ENCODE measurements at regions not wholly inside any gene's neighbourhood (a gene's known extent, or its start where the extent isn't known, plus 50 kb on each side); places are given as distances from the start of the nearest gene placed in this dataset.

DNA sequence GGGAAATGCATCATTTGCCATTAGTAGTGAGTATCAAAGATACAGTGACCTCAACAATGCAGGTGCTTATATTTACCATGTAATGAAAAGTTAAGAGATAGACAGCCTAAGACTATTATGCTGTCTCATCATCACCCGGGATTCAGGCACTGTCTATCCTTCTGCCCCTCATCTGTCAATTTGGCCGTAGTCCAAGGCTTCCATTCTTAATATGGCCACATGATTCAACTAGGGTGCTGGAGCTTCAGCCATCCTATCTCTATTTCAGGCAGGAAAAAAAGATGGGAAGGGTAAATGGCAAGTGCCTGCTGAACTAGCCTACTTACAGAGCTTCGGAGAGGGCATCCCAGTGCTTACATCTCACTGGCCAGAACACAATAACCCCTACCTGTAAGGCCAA lies 196.7 kb upstream of the LNX1 start:
- H3K9me3 Mint-ChIP-seq = peaks cover 0 to 3% (median 0%) of the 10 kb centered on the region in 3 donors
- H3K27me3 Mint-ChIP-seq = peaks cover 15% of the 10 kb centered on the region
- H3K36me3 Mint-ChIP-seq = peaks cover 3% of the 10 kb centered on the region
- H3K4me1 Mint-ChIP-seq = no peaks in the 10 kb centered on the region
- no peak overlapping the region for H3K4me3 Mint-ChIP-seq
- no peak overlapping the region for H3K27ac Mint-ChIP-seq

GRCh38 chr4:53786632-53787031 lies 195.3 kb upstream of the LNX1 start:
- H3K36me3 Mint-ChIP-seq = peaks cover 7% of the 10 kb centered on the region
- H3K27ac Mint-ChIP-seq = no peak overlapping the region
- peaks cover 0 to 2% (median 0%) of the 10 kb centered on the region in 3 donors for H3K9me3 Mint-ChIP-seq
- peaks cover 14% of the 10 kb centered on the region for H3K27me3 Mint-ChIP-seq
- no peak overlapping the region for H3K4me3 Mint-ChIP-seq
- peaks cover 0 to 3% (median 0%) of the 10 kb centered on the region in 3 donors for H3K4me1 Mint-ChIP-seq

GRCh38 chr4:53785996-53786395 lies 194.7 kb upstream of the LNX1 start:
- Mint-ChIP-seq H3K4me1 (peaks cover 0 to 3% (median 0%) of the 10 kb centered on the region in 3 donors), H3K4me3 (no peak overlapping the region), H3K36me3 (peaks cover 7% of the 10 kb centered on the region)

GRCh38 chr4:53784112-53784511 lies 192.8 kb upstream of the LNX1 start:
- peaks cover 5% of the 10 kb centered on the region for H3K36me3 Mint-ChIP-seq

More at GRCh38 chr4:53785996-53786395, 194.7 kb upstream of the LNX1 start:
- Mint-ChIP-seq H3K27ac (no peak overlapping the region), H3K27me3 (peaks cover 12% of the 10 kb centered on the region), H3K9me3 (no peaks in the 10 kb centered on the region)

DNA sequence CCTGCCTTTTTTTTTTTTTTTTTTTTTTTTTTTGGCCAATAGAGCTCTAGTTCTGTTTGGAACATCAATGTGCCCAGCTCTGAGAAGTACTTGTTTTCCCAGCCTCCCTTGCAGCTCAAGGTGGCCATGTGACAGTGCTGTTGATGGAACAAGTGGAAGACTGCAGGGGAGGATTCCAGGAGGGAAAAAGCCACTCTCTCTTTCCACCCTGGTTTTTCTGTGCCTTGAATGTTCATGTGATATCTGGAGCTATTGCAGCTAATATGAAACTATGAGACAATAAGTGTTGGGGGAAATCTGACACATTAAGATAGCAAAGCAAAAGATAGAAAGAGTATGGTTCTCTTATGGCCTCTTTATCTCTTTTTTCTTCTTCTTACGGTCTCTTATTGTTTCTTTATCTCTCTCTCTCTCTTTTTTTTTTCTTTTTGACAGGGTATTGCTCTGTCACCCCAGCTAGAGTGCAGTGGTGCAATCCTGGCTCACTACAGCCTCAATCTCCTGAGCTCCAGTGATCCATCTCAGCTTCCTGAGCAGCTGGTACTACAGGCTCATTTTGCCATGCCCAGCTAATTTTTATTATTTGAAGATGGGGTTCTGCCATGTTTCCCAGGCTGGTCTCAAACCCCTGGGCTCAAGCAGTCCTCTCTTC lies 192.0 kb upstream of the LNX1 start:
- Mint-ChIP-seq H3K27me3 (peaks cover 9% of the 10 kb centered on the region), H3K36me3 (peaks cover 4% of the 10 kb centered on the region), H3K9me3 (no peaks in the 10 kb centered on the region), H3K4me3 (no peak overlapping the region), H3K27ac (no peak overlapping the region), H3K4me1 (peaks cover 0 to 3% (median 0%) of the 10 kb centered on the region in 3 donors)

More at GRCh38 chr4:53784112-53784511, 192.8 kb upstream of the LNX1 start:
- H3K9me3 Mint-ChIP-seq = no peaks in the 10 kb centered on the region
- H3K4me3 Mint-ChIP-seq = no peak overlapping the region
- H3K27ac Mint-ChIP-seq = peak overlapping the region in 1 of 3 donors; percentile 25
- H3K27me3 Mint-ChIP-seq = peaks cover 10% of the 10 kb centered on the region
- H3K4me1 Mint-ChIP-seq = peaks cover 0 to 3% (median 0%) of the 10 kb centered on the region in 3 donors

DNA sequence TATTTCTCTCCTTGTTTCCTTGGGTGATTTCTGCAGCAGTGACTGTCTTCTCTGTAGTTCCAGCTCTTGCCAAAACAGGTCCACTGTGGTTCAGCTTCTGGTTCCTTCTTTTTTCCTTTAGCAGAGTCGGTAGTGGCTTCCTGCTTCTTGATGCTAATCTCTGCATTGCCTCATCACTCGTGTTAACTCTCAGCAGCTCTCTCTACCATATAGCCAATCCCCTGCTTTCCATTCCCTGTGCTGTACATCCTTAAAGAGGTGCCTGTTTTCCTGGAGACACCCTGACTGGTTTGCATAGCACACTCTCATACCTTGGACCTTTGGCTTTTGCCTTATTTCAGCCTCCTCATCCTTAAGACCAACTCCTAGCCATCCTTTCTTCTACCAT lies 191.2 kb upstream of the LNX1 start:
- H3K27me3 Mint-ChIP-seq = peaks cover 9% of the 10 kb centered on the region
- H3K36me3 Mint-ChIP-seq = peaks cover 4% of the 10 kb centered on the region
- no peak overlapping the region for H3K4me3 Mint-ChIP-seq
- peaks cover 0 to 3% (median 0%) of the 10 kb centered on the region in 3 donors for H3K4me1 Mint-ChIP-seq
- no peaks in the 10 kb centered on the region for H3K9me3 Mint-ChIP-seq
- peak overlapping the region in 1 of 3 donors; percentile 5 for H3K27ac Mint-ChIP-seq

- peaks cover 10% of the 10 kb centered on the region for H3K27me3 Mint-ChIP-seq
- peaks cover 0 to 3% (median 0%) of the 10 kb centered on the region in 3 donors for H3K4me1 Mint-ChIP-seq
- no peak overlapping the region for H3K27ac Mint-ChIP-seq
- H3K4me3 Mint-ChIP-seq = no peak overlapping the region
- H3K36me3 Mint-ChIP-seq = peaks cover 6% of the 10 kb centered on the region
- H3K9me3 Mint-ChIP-seq = no peaks in the 10 kb centered on the region
These were observed 190.6 kb upstream of the LNX1 start for GRCh38 chr4:53781629-53782457.

- Mint-ChIP-seq H3K36me3 (peaks cover 6% of the 10 kb centered on the region), H3K4me1 (peaks cover 0 to 3% (median 0%) of the 10 kb centered on the region in 3 donors), H3K9me3 (no peaks in the 10 kb centered on the region), H3K27ac (no peak overlapping the region), H3K4me3 (no peak overlapping the region), H3K27me3 (peaks cover 9% of the 10 kb centered on the region)
These were observed 189.6 kb upstream of the LNX1 start for GRCh38 chr4:53780736-53781400.

DNA sequence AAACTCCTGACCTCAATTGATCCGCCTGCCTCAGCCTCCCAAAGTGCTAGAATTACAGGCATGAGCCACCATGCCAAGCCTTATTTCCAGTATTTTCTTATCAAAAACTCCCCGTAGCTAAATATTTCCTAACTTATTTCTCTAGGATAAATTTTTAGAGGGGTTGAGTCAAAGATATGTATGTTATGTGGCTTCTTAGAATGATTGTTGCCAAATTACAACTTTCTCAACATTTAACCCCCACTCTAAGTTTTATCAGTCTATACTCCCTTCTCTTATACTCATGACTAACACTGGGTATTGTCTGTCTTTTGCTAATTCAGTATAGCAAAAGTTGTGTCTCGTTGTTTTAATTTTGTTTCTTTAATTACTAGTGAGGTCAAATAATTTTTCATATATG lies 187.7 kb upstream of the LNX1 start:
- Mint-ChIP-seq H3K9me3 (no peaks in the 10 kb centered on the region), H3K27ac (no peak overlapping the region), H3K4me3 (no peak overlapping the region), H3K36me3 (peaks cover 6% of the 10 kb centered on the region), H3K27me3 (peaks cover 8% of the 10 kb centered on the region), H3K4me1 (peaks cover 0 to 3% (median 0%) of the 10 kb centered on the region in 3 donors)

DNA sequence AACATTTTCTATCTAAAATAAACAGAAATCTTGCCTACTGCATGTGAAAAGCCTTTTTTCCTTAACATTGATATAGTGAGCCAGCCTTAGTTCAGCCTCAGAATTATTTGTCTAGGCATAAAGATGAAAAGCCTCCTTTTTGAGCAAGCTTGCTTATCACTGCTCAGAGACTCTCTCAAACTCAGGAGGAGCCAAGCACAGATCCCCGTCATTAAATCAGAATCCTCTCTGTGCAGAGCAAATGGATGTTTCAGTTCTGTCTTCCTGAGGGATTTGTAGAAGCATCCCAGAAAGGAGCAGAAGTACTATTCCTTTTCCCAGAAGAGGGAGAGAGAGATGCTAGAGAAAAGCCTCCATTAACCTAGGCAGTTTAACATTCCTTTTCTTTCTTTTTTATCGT lies 186.9 kb upstream of the LNX1 start:
- Mint-ChIP-seq H3K4me3 (no peak overlapping the region), H3K27me3 (peaks cover 6% of the 10 kb centered on the region), H3K9me3 (no peaks in the 10 kb centered on the region), H3K36me3 (peaks cover 6% of the 10 kb centered on the region), H3K4me1 (peaks cover 0 to 3% (median 0%) of the 10 kb centered on the region in 3 donors), H3K27ac (peak overlapping the region in 1 of 3 donors; percentile 23)

- Mint-ChIP-seq H3K4me1 (no peaks in the 10 kb centered on the region), H3K27me3 (peaks cover 3% of the 10 kb centered on the region), H3K36me3 (peaks cover 2% of the 10 kb centered on the region), H3K4me3 (no peak overlapping the region), H3K27ac (peak overlapping the region in 1 of 3 donors; percentile 23), H3K9me3 (no peaks in the 10 kb centered on the region)
These were observed 186.1 kb upstream of the LNX1 start for GRCh38 chr4:53777244-53777984.

DNA sequence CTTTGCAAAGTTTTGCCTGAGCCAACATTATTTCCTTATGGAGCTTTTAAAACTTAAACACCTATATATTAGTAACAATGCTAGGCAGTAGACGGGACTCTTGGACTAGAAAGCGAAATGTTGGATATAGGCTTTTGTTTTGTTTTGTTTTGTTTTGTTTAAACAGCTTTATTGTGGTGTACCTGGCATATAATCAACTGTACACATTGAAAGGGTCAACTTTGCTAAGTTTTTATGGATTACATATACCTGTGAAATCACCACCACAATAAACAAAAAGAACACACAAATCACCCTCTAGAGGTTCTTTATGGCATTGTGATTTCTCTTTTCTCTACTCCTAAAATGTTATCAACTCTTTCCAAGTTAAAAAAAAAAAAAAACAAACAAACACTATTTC lies 184.9 kb upstream of the LNX1 start:
- Mint-ChIP-seq H3K36me3 (peaks cover 2% of the 10 kb centered on the region), H3K4me1 (no peaks in the 10 kb centered on the region), H3K27ac (no peak overlapping the region)

DNA sequence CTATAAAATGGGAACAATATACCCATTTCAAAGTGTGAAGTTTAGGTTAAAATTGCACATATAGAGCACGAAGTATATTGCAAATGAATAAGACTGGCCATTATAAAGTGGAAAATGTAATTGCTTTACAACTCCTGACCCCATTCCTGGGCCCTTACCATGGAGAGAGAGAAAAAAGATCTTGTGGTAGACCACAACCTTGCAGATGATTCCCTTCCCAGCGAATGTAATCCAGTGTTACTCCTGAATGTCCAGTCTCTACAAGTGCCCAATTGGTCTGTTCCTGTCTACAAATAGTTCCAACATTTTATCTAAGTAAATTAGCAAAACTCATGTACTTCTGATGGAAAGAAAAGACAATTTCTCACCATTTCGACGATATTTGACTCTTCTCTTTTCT lies 184.1 kb upstream of the LNX1 start:
- H3K27me3 Mint-ChIP-seq = peaks cover 1% of the 10 kb centered on the region
- H3K4me3 Mint-ChIP-seq = no peak overlapping the region
- H3K4me1 Mint-ChIP-seq = no peaks in the 10 kb centered on the region
- H3K27ac Mint-ChIP-seq = no peak overlapping the region
- no peaks in the 10 kb centered on the region for H3K9me3 Mint-ChIP-seq
- peaks cover 2% of the 10 kb centered on the region for H3K36me3 Mint-ChIP-seq

More for the DNA sequence above, 184.9 kb upstream of the LNX1 start:
- Mint-ChIP-seq H3K4me3 (no peak overlapping the region), H3K9me3 (no peaks in the 10 kb centered on the region), H3K27me3 (peaks cover 1% of the 10 kb centered on the region)

DNA sequence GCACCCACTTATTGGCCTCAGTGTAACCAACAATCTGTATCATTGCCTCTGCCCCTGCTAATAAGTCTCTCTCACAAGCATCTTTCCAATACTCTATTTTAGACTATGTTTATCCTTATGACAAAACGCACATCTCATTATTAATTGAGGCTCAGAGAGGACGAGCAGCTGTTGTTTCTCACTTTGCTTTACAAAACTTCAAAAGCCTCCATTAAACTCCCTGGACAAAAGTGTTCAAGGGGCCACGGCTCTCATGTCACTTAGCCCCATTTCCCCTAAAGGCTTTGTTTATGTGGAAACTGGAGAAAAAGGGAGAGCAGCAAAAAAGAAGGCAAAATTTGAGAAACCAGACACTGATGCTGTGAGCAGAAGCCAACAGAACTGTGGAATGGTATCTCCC lies 180.0 kb upstream of the LNX1 start:
- no peaks in the 10 kb centered on the region for H3K36me3 Mint-ChIP-seq
- H3K4me3 Mint-ChIP-seq = no peak overlapping the region
- no peaks in the 10 kb centered on the region for H3K27me3 Mint-ChIP-seq
- no peaks in the 10 kb centered on the region for H3K4me1 Mint-ChIP-seq
- H3K9me3 Mint-ChIP-seq = peaks cover 0 to 2% (median 0%) of the 10 kb centered on the region in 3 donors
- no peak overlapping the region for H3K27ac Mint-ChIP-seq
